ENCODE measurements at regions not wholly inside any gene's neighbourhood (a gene's known extent, or its start where the extent isn't known, plus 50 kb on each side); places are given as distances from the start of the nearest gene placed in this dataset.

- ChIA-PET CTCF (interaction anchor here (1.2 kb wide), 1 partner anchor 10 kb away, joined by 5 read pairs; no protein-coding TSS in a partner anchor), POLR2A (no interaction called here)
- Histone ChIP-seq H3K27me3 (ENCODE audit: control insufficient read depth, insufficient read depth, low read length) (no peaks in the 10 kb centered on the region), H3K36me3 (ENCODE audit: control insufficient read depth, insufficient read depth, low read length) (no peaks in the 10 kb centered on the region), H3K4me3 (ENCODE audit: low read depth, low read length) (no peak overlapping the region)
- TF ChIP-seq CTCF (IDR thresholded peaks at IDR 0.05; ENCODE audit: insufficient read depth, low read depth, low read length) = no peak
- no peak for DNase-seq (ENCODE audit: low read depth)
Observed at GRCh38 chr6:152904678-152905077, 78.2 kb downstream of the FBXO5 start.

GRCh38 chr6:152905551-152906299 lies 77.1 kb downstream of the FBXO5 start:
- no peak for DNase-seq (ENCODE audit: low read depth)
- Histone ChIP-seq H3K36me3 (ENCODE audit: control insufficient read depth, insufficient read depth, low read length) (no peaks in the 10 kb centered on the region), H3K4me3 (ENCODE audit: low read depth, low read length) (no peak overlapping the region), H3K27me3 (ENCODE audit: control insufficient read depth, insufficient read depth, low read length) (no peaks in the 10 kb centered on the region)
- no peak for TF ChIP-seq CTCF (IDR thresholded peaks at IDR 0.05; ENCODE audit: insufficient read depth, low read depth, low read length)
- POLR2A ChIA-PET = no interaction called here
- CTCF ChIA-PET = interaction anchor here (0.7 kb wide), 1 partner anchor 9 kb away, joined by 3 read pairs; no protein-coding TSS in a partner anchor

GRCh38 chr6:152909241-152909640 lies 73.6 kb downstream of the FBXO5 start:
- CTCF ChIA-PET = interaction anchor here (3.3 kb wide), 1 partner anchor 11 kb away, joined by 14 read pairs; no protein-coding TSS in a partner anchor
- no peak for TF ChIP-seq CTCF (IDR thresholded peaks at IDR 0.05; ENCODE audit: insufficient read depth, low read depth, low read length)
- Histone ChIP-seq H3K4me3 (ENCODE audit: low read depth, low read length) (no peak overlapping the region), H3K27me3 (ENCODE audit: control insufficient read depth, insufficient read depth, low read length) (no peaks in the 10 kb centered on the region), H3K36me3 (ENCODE audit: control insufficient read depth, insufficient read depth, low read length) (no peaks in the 10 kb centered on the region)
- no peak for DNase-seq (ENCODE audit: low read depth)
- POLR2A ChIA-PET = no interaction called here

- Histone ChIP-seq H3K27me3 (ENCODE audit: control insufficient read depth, insufficient read depth, low read length) (no peaks in the 10 kb centered on the region), H3K36me3 (ENCODE audit: control insufficient read depth, insufficient read depth, low read length) (no peaks in the 10 kb centered on the region), H3K4me3 (ENCODE audit: low read depth, low read length) (no peak overlapping the region)
- CTCF ChIA-PET = no interaction called here
- TF ChIP-seq CTCF (IDR thresholded peaks at IDR 0.05; ENCODE audit: insufficient read depth, low read depth, low read length) = no peak
- POLR2A ChIA-PET = no interaction called here
- no peak for DNase-seq (ENCODE audit: low read depth)
Observed at GRCh38 chr6:152916035-152916434, 66.8 kb downstream of the FBXO5 start.

GRCh38 chr6:152918991-152919390 lies 63.9 kb downstream of the FBXO5 start:
- TF ChIP-seq CTCF (IDR thresholded peaks at IDR 0.05; ENCODE audit: insufficient read depth, low read depth, low read length) = no peak

More at GRCh38 chr6:152918991-152919390, 63.9 kb downstream of the FBXO5 start:
- CTCF ChIA-PET = no interaction called here
- Histone ChIP-seq H3K4me3 (ENCODE audit: low read depth, low read length) (no peak overlapping the region), H3K36me3 (ENCODE audit: control insufficient read depth, insufficient read depth, low read length) (no peaks in the 10 kb centered on the region), H3K27me3 (ENCODE audit: control insufficient read depth, insufficient read depth, low read length) (no peaks in the 10 kb centered on the region)
- POLR2A ChIA-PET = no interaction called here
- DNase-seq (ENCODE audit: low read depth) = no peak
